ENCODE measurements at regions not wholly inside any gene's neighbourhood (a gene's known extent, or its start where the extent isn't known, plus 50 kb on each side); places are given as distances from the start of the nearest gene placed in this dataset.

- intact Hi-C loops (cut with DNase I; ENCODE audit: low total_unique reads) = no loop called here
- 54 to 62% methylated on average over 10 of the region's 10 CpGs for WGBS, 2 donors
- TF ChIP-seq POLR2A (IDR thresholded peaks at IDR 0.05) (no peak), CTCF (IDR thresholded peaks at IDR 0.05) (no peak)
- DNase-seq (ENCODE audit: low spot score in 2 of 2) = peak in 1 of 2 donors; percentile 63
- no peak overlapping the region for H3K4me3 ChIP-seq (ENCODE audit: low read depth, poor library complexity, severe bottlenecking)
Measured at GRCh38 chr3:127383656-127384179, 95.9 kb upstream of the PRR20G start.

- peak in 1 of 2 donors; percentile 65 for DNase-seq (ENCODE audit: low spot score in 2 of 2)
- WGBS, 2 donors = 71 to 74% methylated on average over 11 of the region's 11 CpGs
- no peak overlapping the region for H3K4me3 ChIP-seq (ENCODE audit: low read depth, poor library complexity, severe bottlenecking)
- intact Hi-C loops (cut with DNase I; ENCODE audit: low total_unique reads) = no loop called here
- TF ChIP-seq CTCF (IDR thresholded peaks at IDR 0.05) (no peak), POLR2A (IDR thresholded peaks at IDR 0.05) (no peak)
Measured at GRCh38 chr3:127377801-127378655, 90.2 kb upstream of the PRR20G start.

- H3K4me3 ChIP-seq (ENCODE audit: low read depth, poor library complexity, severe bottlenecking) = no peak overlapping the region
- 61 to 64% methylated on average over 10 to 13 of the region's 13 CpGs for WGBS, 2 donors
- TF ChIP-seq CTCF (IDR thresholded peaks at IDR 0.05) = no peak
- no peak for TF ChIP-seq POLR2A (IDR thresholded peaks at IDR 0.05)
- peak in 1 of 2 donors; percentile 65 for DNase-seq (ENCODE audit: low spot score in 2 of 2)
- intact Hi-C loops (cut with DNase I; ENCODE audit: low total_unique reads) = no loop called here
Measured at GRCh38 chr3:127375151-127375930, 87.5 kb upstream of the PRR20G start.

GRCh38 chr3:127374086-127375010, 86.5 kb upstream of the PRR20G start:
- WGBS, 2 donors = 69 to 77% methylated on average over 9 to 11 of the region's 12 CpGs
- intact Hi-C loops (cut with DNase I; ENCODE audit: low total_unique reads) = no loop called here
- TF ChIP-seq POLR2A (IDR thresholded peaks at IDR 0.05) (no peak), CTCF (IDR thresholded peaks at IDR 0.05) (no peak)
- H3K4me3 ChIP-seq (ENCODE audit: low read depth, poor library complexity, severe bottlenecking) = no peak overlapping the region
- DNase-seq (ENCODE audit: low spot score in 2 of 2) = peak in 1 of 2 donors; percentile 62

GRCh38 chr3:127373441-127374085, 85.7 kb upstream of the PRR20G start:
- DNase-seq (ENCODE audit: low spot score in 2 of 2) = peak in 1 of 2 donors; percentile 18
- no peak for TF ChIP-seq POLR2A (IDR thresholded peaks at IDR 0.05)
- TF ChIP-seq CTCF (IDR thresholded peaks at IDR 0.05) = no peak
- H3K4me3 ChIP-seq (ENCODE audit: low read depth, poor library complexity, severe bottlenecking) = no peak overlapping the region
- WGBS, 2 donors = 40 to 47% methylated on average over 9 of the region's 9 CpGs
- intact Hi-C loops (cut with DNase I; ENCODE audit: low total_unique reads) = no loop called here
